CD4-positive, alpha-beta T cell treated with Interferon alpha-2 for 1 hour (primary cell): ENCODE measurements at regions not wholly inside any gene's neighbourhood (a gene's known extent, or its start where the extent isn't known, plus 50 kb on each side); places are given as distances from the start of the nearest gene placed in this dataset.

Source experiments
- DNase-seq, 2 donors: peaks; one replicate each; pipeline ENCODE4 v3.0.0-alpha.2; 2020 to 2022

GRCh38 chr2:192267484-192267883, 72.8 kb upstream of the TMEFF2 start:
- DNase-seq = no peak

GRCh38 chr2:192265751-192266150, 71.0 kb upstream of the TMEFF2 start:
- DNase-seq = no peak

GRCh38 chr2:192254444-192254843, 59.7 kb upstream of the TMEFF2 start:
- DNase-seq = no peak

GRCh38 chr2:192253692-192254091, 59.0 kb upstream of the TMEFF2 start:
- DNase-seq = no peak

GRCh38 chr2:192250961-192251360, 56.2 kb upstream of the TMEFF2 start:
- no peak for DNase-seq

GRCh38 chr2:192247456-192247855, 52.7 kb upstream of the TMEFF2 start:
- DNase-seq = no peak

GRCh38 chr2:192246297-192246696, 51.6 kb upstream of the TMEFF2 start:
- no peak for DNase-seq

GRCh38 chr2:192245329-192245728, 50.6 kb upstream of the TMEFF2 start:
- DNase-seq = no peak
